HG03432 (cell line): ENCODE measurements at regions not wholly inside any gene's neighbourhood (a gene's known extent, or its start where the extent isn't known, plus 50 kb on each side); places are given as distances from the start of the nearest gene placed in this dataset.

Experiments
- ATAC-seq: cut with Tn5 transposase; IDR thresholded peaks from one replicate; pipeline ENCODE4 v1.9.1; 2021; ENCODE audit warnings: mild to moderate bottlenecking, moderate library complexity; ENCODE audit not compliant: unreplicated experiment

DNA sequence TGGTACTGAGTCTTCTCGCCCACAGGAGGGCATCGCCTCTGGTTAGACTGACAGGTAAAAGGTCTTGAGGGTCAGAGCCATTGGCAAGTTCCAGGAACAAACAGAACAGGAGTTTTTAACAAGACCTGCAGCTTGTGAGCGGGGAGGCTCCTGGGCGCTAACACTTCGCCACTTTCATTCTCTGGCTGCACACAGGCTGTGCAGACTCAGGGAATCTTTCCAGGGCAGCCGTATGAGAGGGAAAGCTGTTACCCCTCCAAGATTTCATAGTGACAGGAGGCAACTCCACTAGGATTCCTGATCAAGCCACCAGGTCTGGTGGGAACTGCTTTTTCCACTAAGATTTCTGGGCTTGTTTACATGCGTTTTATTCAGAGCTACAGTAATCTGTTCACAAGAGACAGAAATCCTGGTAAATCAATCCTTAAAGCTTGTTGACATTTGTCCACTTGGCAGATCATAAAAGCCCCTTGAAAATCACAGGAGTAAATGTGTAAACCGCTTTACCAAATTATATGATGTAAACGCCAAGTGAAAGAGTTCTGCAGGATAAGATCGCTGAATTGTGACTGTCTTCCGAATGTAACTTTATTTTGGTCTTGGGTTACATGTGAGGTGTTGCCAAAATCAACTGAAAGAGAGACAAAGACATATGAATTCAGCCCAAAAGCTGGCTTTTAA, 190.6 kb downstream of the MZT1 start:
- no peak for ATAC-seq

DNA sequence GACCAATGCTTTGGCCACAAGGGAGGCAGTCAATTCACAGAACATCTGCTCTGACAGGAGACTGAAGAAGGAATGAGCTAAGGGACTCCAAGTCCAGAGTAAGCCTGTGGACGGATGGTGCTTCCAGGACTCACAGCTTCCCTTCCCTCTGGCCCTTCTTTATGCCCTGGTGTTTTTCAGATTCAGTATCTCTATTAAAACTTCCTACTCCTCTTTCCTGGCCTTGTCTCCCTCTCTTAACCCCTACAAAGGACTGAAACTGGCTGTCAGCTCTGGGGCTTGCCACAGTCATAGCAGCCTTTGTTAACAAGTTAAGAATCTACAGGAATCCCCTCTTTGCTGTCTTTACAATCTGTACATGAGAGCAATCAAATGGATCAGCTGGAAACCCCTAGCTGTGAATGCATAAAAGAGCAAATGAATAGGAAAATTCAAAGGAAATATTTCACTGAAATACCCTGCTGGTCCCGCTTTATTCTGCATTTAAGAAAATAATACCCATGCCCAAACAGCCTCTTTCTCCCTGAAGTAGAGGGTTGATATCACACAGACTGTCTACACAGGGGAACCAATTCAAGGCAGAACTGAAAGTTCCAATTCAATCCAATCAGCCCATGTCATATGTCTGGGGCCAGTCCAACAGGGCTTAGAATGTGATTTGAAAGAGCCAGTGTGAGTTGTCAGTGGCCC, 192.3 kb downstream of the MZT1 start:
- peak; percentile 48 for ATAC-seq

DNA sequence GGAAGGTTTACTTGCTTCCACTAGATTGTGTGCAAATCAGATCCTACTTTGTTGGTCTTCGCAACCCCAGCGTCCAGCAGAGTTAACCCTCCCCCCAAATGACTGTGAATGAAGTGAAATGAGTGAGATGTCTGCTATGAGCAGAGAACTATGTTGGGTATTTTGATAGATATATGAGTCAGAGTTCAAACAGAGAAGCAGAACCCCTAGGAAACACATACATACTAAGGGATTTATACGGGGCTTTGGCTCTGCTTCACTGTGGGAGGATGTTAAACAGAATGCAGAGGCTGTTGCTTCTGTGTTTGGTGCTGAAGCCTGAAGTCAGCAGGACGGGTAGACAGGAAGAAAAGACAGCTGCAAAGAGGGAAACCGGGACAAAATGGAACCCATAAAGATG, 197.0 kb downstream of the MZT1 start:
- no peak for ATAC-seq

DNA sequence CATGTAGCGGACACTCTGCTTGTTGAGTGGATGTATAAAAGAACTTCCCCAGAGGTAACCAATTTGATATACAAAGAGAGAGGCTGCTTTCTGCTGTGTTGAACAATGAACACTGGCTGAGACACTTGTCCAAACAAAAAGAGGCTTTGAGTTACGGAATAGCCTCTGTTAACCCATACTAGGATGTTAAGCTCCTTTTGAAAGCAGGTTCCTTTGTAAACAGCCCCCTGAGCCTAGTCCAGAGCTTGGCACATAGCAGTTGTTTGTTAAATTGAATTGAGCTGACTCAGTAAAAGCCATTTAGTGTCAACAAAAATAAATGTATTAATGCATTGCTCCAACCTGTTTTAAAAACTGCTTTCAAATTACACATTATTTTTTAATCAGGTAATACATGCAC, 200.1 kb downstream of the MZT1 start:
- no peak for ATAC-seq

DNA sequence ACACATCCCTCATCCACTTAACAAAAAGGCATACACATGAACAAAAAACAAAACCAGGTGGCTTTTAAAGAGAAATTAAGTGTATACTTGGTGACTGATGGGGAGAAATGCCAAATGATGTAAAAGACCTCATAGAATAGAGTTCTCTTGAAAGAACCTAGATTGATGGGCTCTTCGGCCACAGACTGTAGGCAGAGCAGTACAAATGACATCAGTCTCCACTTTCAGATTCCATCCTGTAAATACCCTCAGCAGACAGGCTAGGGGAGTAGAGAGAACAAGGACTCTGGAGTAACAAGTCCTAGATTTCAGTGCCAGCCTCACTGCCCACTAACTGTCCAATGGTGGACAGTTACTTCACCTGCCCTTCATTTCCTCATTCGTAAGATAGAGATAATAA, 203.8 kb downstream of the MZT1 start:
- ATAC-seq, result no peak

DNA sequence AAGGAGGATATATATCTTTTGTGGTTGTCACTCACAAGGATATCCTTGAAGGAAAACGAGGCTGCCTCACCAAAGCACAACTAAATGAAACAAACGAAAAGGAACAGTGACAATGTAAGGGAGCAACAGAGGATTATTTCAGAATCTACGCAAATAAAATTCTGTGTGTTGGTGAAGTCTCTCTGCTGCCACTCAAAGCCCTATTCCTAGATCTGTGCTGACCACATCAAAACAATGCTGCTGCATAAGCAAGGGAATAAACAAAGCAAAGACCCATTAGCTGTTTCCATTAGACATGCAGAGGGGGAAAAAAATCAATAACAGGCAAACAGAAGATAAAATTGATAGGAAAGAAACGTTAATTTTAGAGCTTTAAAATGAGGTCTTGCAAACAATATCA, 204.4 kb downstream of the MZT1 start:
- no peak for ATAC-seq

DNA sequence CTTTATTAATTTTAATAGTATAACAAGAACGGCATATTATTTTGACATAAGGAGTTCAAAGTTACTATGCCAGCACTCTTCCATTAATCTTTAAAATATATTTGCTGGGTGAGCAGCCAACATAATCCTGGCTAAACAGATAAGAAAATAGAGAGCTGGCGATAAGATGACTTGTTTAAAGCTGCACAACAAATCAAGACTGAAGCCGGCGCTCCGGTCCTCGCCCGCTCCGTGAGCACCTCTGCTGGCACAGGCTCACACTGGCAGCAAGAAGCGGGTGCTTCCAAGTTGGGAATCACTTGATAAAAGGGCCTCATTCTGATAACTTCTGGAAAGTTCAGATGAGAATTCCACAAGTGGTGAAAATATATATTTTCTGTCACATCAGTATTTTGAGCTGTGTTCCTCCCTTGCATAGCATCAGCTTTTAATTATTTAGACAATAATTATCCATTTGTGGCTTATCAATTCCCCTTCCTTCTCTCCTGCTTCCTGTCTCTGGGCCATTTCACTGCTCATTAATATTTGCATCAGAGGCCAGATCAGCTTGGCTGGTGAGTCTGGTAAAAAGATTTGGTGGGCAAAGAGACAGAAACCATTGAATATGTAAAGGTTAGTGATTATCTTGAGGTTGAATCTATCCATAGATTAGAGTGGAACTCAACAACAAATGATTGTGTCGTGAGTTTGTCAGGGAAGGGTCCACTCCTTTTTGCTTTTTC, 205.3 kb downstream of the MZT1 start:
- no peak for ATAC-seq

DNA sequence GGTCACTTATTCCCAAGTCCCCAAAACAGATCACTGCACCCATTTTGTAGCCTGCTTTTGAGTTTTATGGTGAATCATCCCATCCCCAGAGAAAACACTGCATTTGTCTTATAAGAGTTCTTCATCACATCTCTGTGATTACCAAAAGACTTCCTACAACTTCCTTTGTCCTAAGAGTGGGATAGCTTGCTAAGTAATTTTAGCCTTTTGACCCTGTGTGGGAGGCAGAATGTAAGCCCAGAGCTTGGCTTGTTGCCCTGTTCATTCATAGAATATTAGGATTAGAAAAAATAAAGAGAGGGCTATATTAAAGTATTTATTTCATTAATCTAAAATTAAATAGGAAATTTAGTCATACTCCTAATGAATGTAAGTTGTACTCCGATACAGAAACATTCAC, 213.3 kb downstream of the MZT1 start:
- no peak for ATAC-seq

DNA sequence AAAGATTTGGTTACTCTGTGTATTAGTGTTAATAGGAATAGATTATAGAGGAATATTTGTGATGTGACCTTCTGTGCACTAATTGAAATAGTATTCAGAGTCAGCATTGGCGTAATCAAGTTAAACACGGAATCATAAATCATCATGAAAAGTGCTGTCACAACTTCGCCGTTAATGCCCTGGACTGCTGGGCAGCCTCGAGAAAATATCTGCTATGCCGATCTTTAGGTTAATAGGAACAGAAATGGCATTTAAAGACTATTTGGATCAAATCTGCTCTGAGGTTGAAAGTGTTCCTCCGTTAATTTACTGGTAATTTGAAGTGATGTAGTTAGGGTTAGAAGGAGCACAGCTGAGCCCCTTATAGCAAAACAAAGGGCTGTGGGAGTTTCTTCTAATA, 219.0 kb downstream of the MZT1 start:
- ATAC-seq, result no peak

DNA sequence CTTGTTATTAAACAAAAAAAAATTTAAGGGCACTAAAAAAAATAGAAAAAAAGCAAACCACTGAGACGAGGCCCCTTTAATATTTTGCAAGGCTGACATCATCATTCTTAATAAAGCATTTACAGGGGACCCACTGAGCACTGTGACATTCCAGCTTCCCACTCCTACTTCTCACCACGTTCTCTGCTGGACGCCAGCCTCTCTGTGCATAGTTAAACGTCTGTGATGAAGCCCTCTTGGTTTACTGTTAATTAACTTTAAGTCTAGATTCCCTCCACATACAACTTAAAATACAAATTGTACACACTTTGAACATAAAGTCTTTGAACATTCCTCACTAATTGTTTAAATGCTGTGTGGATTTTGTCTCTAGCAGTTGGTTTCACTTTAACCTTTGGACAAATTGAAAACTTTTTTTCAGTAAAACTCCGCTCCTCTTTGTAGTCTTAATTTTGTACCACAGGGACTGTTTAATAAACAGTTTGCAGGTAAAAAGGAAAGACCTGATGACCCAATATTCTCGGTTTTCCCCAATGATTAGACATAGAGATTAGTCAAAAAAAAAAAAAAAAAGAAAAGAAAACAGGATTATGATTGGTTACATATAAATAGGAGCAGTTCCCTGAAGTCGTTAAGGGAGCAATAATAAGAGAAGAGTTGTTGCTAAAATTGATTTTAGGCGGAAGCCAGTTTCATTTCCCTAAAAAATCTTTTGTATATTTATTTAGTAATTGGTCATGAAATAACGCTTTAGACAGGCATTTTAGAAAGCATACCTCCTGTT, 219.8 kb downstream of the MZT1 start:
- no peak for ATAC-seq

DNA sequence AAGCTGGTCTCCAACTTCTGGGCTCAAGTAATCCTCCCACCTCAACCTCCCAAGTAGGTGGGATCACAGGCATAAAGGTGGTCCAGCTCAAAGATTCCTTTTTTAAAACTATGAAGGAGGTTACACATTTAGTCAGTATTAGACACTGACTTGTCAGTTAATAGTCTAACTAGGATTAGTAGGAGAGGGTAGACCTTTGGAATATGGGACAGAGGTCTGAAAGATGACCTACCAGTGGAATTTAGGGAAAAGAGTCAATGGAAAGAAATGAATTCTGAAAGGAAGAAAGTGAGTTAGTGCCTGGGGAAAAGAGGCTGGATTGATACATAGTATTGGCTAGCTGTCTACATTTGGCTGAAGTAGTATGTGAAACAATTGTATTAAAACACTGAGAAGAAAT, 220.7 kb downstream of the MZT1 start:
- ATAC-seq, result no peak

DNA sequence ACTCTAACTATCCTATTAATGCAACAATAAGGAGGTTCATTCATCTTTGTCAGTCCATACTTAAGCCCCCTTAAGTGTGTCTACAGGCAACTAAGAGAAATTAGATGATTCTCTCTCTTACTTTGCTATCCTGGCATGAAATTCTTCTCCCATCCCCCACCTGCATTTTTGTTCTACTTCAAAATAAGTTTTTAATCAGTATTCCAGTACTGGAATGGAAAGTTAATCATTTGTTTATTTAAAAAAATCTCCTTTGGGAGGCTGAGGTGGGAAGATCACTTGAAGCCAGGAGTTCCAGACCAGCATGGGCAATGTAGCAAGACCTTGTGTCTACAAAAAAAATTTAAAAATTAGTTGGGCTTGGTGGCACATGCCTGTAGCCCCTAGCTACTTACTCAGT, 222.1 kb downstream of the MZT1 start:
- ATAC-seq, result no peak

DNA sequence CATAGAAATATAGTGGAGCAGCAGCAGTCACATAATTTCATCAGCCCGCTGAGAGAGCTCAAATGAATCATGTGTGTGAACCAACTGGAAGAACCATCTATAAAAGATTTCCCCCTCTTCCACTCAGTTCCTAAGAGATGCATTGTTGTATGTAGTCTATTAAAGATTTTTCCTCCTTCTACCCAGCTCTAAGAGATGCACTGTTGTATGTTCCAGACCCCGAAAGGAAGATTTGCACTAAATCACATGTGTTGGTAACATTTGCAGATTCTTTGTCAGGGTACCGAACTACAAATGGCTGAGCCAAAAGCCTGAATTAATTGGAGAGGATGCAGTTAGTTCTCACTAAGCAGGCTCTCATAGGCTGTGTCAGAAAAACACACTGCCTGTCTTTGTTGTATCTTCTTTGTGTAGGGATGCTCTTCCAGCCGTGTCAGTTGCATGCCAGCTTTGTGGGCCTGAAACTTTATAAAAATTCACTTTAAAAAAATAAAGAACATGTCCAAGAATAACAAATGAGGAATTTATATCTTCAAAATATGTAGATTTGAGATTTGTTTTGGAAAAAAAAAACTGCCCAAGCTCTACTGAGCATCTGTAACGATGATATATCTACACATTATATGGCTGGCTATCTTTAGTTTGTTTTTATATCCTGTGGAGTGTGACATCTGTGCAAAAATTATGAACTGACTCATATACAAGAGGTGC, 223.1 kb downstream of the MZT1 start:
- no peak for ATAC-seq

DNA sequence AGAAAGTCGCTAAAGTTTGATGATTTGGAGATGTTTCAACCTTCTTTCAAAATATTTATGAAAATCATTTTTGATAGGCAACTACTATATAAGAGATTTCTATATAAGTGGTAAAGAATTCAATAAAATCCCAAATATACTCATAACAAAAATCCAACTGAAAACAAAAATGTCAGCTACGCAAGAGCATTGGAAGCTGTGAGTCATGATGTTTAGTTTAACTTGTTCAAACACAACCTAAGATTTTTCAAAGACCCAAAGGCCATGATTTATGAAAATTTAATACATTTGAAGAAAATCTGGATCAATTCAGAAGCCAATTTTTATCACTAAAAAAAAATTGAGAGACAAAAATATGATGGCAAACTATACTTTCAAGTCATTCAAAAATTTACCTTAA, 226.6 kb downstream of the MZT1 start:
- no peak for ATAC-seq

DNA sequence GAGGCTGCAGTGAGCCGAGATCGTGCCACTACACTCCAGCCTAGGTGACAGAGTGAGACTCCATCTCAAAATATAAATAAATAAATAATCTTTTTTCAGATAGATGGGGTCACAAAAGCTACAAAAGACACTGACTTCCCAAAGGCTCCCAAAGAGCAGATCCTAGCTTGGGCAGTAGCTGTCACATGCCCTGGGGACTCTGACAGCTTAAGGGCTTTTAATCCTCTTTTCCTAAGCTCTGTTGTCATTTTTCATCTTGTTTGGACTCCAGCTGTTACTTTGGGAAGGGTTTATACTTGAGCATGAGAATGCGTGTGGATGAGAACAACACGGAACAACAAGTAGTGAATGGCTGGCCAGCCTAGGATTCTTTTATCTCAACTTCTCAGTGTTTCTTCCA, 231.7 kb downstream of the MZT1 start:
- no peak for ATAC-seq

DNA sequence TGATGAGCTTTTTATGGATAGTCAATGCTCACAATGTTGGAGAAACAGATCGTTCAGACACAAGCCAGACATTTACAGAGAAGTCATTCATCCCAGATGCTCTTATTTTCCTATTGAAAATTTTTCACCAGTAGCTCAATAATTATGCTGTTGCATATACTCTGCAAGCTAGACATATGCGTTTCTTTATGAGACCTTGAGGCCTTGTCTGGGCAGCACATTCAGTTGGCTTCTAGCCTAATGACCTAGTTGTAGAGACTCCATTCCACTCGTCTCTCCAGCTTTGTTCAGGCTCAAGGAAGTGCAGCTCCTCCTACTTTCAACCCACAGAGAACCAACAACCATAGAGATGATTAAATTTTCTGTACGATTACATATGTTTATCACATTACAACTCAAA, 237.7 kb downstream of the MZT1 start:
- no peak for ATAC-seq

DNA sequence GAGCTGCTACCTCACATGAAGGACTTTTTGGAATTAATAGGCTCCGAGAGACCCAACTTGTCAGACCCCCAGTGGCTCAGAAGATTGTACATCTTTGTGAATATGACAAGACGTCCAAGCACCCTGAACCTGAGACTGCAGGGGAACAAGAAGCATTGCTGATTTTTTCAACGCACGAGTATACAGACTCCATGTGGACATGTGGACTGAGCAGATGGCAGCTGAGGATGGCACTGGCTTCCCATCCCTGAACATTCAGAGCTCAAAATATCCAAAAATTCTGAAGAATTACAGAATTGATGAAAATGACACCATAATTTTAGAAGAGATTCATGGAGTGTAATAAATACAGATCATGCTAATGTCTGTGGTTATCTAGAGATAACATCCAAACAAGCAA, 254.1 kb downstream of the MZT1 start:
- ATAC-seq, result no peak

DNA sequence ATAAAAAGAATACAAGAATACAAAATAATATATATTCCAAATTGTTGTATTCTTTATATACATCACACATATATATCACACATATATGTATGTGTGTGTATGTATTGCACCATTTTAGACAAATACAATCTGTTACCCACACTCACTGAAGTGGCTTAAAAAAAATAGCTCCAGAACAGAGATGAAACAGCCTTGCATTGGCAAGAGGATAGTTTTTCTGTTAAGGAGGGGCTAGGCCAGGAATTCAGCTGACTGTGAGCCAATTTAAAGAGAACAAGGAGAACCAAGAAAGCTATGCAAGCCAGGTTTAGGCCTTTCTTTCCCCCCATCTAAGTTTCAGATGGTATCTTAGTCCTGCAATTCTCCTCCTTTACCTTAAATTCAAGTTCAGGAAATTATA, 257.5 kb downstream of the MZT1 start:
- ATAC-seq, result no peak

DNA sequence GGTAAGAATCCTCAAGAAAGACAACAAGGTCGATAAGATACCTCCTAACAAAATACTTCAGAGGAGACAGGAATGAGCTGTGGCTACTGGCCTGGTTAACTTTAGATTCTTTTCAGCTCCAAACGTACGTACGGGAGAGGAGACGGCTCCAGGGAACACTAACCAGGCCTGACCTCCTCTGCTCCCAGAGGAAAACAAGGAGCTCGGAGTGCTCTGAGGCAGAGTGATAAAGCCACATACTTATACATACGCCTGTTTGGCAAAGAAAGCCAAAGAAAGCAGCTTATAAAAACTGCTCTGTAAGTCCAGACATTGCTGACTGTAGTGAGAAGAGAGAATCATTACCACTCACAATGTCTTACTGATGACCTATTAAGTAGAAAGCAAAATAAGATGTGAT, 263.9 kb downstream of the MZT1 start:
- no peak for ATAC-seq

DNA sequence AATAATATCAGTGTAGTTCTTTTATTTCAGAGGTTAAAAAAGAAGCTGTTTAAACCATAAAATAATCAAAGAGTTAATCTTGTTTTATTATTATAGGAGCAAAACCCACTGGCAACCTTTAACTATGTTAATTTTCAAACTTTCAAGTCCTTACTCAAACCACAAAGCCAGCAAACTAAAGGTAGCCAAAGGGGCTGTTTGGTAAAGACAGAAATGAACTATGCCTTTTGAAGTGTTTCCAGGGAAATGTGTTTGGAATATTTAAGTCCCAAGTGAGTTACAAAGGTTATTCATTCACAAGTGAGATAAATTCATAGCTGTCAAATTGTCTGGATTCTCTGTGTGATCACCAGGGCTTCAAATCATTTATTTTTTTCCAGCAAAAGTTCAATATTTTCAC, 264.7 kb downstream of the MZT1 start:
- ATAC-seq, result no peak

DNA sequence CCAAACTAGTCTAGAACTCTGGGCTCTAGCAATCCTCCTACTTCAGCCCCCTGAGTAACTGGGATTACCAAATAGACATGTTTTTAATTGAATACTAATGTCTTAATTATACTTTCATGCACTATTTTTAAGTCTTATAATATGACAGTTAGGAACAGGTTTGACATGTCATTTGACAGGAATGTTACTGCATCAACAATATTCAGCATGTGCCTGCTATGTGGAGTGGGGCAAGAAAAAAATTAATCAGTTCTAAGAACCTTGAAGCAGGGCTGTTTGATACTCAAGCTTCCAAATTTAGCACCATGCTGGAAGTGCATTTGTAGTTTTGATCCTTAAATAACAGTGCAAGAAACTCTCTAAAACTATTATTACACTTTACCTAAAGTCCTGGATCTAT, 265.3 kb downstream of the MZT1 start:
- no peak for ATAC-seq
